HG03354 (cell line): ENCODE measurements at regions not wholly inside any gene's neighbourhood (a gene's known extent, or its start where the extent isn't known, plus 50 kb on each side); places are given as distances from the start of the nearest gene placed in this dataset.

Source experiments
- ATAC-seq: cut with Tn5 transposase; IDR thresholded peaks from one replicate; pipeline ENCODE4 v1.9.1; 2021; ENCODE audit warnings: mild to moderate bottlenecking; ENCODE audit not compliant: unreplicated experiment, poor library complexity, severe bottlenecking

DNA sequence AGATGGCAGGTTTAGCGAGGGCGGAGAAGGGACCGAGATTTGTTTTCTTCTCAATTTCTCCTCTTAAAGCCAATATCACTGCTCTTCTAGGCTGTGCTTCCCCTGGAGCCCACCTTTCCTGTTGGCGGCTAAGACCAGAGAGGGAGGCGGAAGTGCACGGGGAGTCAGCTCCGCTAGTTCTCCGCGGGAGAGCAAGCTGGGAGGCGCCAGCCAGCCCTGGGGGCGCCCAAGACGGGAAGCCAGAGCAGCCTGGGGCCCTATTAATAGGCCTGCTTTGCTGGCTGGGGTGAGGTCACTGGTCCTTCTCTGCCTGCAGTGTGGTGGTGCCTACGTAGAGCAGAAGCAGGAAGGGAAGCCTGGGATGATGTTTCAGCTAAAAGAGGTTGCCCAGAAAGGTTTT is 61.6 kb downstream of the LSM5 start:
- no peak for ATAC-seq

DNA sequence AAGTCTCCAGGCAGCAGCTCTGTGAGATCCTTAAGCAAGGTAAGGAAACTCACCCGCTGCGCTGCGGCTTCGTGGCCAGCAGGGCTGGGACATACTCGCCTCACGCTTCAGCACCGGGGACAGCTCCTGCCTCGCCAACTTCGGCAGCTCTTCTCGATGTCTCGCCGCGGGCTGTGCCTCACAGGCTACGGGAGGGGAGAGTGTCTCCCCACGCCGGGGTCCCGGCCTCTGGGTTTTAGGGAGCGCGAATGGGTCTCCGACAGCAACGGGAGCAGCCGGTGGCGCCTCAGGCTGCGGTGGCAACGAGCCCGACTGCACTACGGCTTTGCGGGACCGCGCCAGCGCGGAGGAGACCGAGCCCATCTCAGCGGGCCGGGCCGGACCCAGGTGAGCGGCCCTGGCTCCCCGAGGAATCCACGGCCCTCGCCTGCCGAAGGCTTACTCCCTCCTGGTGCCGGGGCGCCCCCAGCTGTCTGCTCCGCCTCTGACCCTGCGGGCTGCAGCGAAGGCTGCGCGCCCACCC is 62.4 kb downstream of the LSM5 start:
- peak; percentile 90 for ATAC-seq

DNA sequence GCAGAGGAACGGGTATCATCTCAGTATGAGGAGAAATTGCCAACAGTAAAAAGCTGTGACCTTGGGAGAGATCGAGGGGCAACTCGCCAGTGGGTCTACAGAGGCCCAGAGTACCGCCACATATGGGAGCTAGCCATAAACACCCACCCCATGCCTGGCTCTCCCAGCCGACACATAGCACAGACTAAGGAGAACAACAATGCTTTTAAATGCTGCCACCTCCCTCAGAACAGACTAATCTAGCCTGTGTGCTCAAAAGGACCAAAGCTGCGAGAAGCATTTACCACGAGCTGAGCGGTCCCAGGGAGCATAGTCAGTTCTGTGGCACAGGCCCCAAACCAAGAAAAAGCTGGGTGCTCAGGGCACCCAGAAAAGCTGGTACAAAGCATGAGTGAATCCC is 73.3 kb downstream of the LSM5 start:
- ATAC-seq: no peak

DNA sequence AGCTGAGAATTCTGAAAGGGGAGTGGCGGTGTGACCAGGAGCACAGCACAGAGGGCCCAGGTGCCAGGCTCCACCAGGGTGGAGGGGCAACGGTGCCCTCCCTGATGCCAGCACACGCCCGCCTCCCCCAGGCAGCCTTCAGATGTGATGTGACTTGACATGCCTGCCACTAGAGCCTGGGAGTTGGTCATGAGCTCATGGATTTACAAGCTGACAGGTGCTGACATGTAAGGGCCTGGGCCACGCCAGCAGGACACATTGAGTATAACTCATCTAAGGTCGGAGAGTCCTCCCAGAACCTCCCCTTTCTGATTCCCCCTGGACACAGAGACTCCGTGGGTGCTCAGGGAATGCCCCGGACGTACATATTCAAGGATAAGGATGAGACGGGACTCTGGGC is 74.2 kb downstream of the LSM5 start:
- ATAC-seq: no peak

GRCh38 chr7:32415519-32415918 is 74.7 kb downstream of the LSM5 start:
- ATAC-seq: no peak

- ATAC-seq: no peak
Measured at GRCh38 chr7:32412471-32412870, 77.7 kb downstream of the LSM5 start.

GRCh38 chr7:32410545-32410944 is 79.6 kb downstream of the LSM5 start:
- no peak for ATAC-seq

GRCh38 chr7:32406386-32406785 is 83.8 kb downstream of the LSM5 start:
- no peak for ATAC-seq

DNA sequence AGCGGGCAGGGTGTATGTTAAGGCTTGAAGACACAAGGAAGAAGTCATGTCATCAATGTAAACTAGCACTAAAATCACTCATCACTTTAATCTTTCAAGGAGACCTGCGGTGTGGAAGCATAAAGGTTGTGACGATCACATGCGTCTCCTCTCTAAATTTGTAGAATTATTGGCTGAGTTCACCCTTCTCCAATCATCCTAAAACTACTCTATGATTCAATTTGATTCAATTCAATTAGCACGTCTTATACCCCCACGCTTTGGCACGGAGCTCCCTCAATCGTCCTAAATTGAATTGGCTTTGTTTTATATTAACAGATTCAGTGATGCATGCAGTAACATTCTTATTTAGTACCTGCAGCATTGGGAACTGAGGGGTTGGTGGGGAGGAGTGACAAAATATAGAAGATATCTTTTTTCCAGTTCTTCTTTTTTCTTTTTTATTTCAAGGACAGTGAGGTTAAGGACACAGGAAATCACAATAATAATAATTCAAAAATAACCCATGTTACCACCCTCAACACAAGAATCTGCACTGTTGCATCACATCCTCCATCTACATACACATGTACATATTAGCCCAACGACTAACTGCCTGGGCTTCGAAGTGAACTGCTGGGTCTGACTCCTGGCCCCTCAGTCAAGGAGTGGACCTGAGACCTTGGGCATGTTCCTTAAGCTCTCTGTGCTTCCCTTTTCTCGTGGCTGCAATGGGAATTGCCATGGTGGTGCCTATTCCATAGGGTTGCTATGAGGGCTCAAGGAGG is 86.5 kb downstream of the LSM5 start:
- no peak for ATAC-seq

DNA sequence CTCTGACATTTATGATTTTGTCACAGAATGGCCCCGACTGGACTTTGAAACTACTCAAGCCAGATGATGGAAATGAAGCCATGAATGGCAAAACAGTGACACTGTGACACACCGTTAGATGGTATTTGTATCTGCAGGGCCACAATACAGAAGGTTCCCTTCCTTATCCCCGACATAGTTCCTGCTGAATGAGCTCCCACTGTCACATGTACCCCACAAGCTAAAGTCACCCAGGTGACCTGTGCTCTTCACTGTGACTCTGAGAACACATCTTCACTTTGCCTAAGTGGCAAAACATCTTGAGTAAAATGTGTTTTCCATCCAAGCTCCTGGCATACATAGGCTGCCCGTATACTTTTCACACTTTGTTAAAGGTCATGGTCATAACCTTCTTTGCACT is 89.5 kb downstream of the LSM5 start:
- no peak for ATAC-seq

GRCh38 chr7:32399311-32399710 is 90.9 kb downstream of the LSM5 start:
- ATAC-seq: no peak

DNA sequence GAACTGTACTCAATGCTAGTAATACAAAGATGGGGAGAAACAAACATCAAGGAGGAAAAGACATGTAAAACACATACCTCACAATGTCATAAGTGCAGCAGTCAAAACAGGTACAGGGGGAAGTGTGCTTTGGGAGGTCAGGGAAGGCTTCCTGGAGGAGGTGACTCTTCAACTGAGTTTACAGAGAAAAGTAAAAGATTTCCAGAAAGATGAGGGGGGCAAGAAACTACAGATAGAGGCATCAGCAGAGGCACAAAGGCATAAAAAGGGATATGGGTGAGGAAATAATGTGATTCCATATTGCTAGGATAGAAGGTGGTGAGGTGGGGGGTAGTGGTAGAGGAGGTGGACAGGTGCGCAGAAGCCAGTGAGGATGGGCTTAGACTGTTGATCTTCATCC is 95.0 kb downstream of the LSM5 start:
- no peak for ATAC-seq

DNA sequence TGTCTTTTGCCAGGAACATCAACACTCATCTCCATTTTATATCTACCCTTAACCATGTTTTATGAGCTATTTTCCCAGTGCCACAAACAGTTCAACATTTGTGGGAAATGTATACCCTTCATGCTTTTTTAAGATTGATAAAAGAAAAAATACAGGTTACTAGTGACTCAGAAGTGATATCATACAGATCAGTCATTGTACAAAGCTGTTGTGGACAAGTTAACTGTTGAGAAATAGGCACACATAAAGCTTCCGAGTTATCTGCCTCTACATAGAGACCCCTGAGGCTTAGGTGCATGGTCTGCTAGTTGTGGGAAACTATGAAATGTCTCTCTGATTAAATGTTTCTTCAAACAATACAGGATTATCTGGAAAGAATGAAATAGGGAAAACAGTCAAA is 96.3 kb downstream of the LSM5 start:
- ATAC-seq: no peak

- ATAC-seq: no peak
Measured at GRCh38 chr7:32390210-32390609, 100.0 kb downstream of the LSM5 start.

- ATAC-seq: no peak
Measured at GRCh38 chr7:32385316-32385956, 104.7 kb downstream of the LSM5 start.

DNA sequence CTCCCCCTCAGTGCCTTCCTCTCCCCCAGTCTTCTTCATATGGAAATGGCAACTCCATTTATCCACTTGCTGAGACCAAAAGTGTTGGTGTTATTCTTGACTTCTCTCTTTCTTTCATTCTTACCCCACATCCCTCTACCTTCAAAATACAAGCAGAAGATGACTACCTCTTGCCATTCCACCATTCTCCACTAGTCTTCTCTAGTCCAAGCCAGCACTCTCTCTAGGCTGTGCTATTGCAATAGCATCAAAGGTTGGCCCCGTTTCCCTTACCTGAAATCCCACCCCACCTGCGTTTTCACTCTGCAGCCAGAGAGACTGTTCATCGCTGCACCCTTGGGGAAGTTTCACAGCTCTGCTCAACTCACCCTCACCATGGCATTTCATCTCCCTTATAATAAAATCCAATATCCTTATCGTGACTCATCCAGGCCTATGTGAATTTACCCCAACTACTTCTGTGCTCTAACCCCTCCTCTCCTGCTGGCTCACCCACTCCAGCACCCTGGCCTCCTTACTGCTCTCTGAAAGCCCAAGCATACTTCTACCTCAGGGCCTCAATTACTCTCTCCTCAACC is 109.1 kb downstream of the LSM5 start:
- ATAC-seq: no peak

- ATAC-seq: no peak
Measured at GRCh38 chr7:32379510-32380112, 110.6 kb downstream of the LSM5 start.

GRCh38 chr7:32378988-32379387 is 111.2 kb downstream of the LSM5 start:
- ATAC-seq: no peak

- no peak for ATAC-seq
Measured at GRCh38 chr7:32364581-32364980, 125.6 kb downstream of the LSM5 start.

DNA sequence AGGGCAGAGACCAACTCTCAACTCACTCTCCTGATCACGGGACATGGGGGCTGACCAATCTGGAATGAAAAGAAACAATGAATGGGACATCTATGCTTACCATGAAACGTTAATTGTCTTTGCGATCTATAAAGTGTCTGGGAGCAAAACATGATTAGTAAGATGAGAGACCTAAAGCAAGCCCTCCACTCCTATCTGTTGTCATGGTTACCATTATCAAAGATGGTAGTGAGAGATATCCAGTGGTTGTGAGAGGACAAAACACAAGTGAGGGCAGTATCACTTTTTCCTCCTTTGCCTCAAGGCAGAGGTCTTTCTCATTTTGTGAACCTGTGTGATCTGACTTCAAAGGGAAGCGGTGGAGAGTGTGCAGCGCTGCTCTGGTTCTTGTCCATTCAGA is 130.1 kb downstream of the LSM5 start:
- ATAC-seq: no peak
